Mammary epithelial cell (primary cell): ENCODE measurements at regions not wholly inside any gene's neighbourhood (a gene's known extent, or its start where the extent isn't known, plus 50 kb on each side); places are given as distances from the start of the nearest gene placed in this dataset.

ENCODE experiments used
- EZH2 ChIP-seq: IDR thresholded peaks from 2 replicates; pipeline ENCODE4 v1.6.1; 2012; ENCODE audit warnings: low read length, inconsistent platforms, borderline replicate concordance
- TF ChIP-seq, protein P1 (sequence below), 2 donors: IDR thresholded peaks in 1 of 2; conservative IDR thresholded peaks in 1 of 2; 2 replicates each; pipeline ENCODE4 v1.5.1; 2011 to 2012; ENCODE audit warnings: inconsistent platforms in 2 of 2, low read length in 2 of 2, mild to moderate bottlenecking in 2 of 2, control low read depth in 1 of 2, low read depth in 1 of 2; ENCODE audit not compliant: insufficient read depth in 1 of 2; ENCODE audit errors: extremely low read depth in 1 of 2

DNA sequence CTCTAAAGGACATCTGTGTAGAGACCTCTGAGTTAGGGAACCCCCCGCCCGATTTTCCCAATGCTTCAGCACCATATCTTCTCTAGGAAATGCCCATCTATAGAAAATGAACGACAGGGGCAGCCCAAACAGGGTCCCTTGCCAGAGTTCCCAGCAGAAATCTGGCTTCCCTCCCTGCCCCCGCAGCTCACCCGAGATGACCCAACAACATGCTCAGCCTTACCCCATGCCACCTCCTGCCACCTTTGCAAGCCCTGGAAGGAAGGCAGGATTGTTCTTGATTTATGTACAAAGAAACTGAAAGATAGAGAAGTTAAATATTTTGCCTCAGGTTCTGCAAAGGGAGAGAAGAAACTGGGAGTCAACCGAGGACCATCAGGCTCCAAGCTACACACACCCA lies 105.6 kb upstream of the UQCRFS1 start:
- TF ChIP-seq, protein P1, sequence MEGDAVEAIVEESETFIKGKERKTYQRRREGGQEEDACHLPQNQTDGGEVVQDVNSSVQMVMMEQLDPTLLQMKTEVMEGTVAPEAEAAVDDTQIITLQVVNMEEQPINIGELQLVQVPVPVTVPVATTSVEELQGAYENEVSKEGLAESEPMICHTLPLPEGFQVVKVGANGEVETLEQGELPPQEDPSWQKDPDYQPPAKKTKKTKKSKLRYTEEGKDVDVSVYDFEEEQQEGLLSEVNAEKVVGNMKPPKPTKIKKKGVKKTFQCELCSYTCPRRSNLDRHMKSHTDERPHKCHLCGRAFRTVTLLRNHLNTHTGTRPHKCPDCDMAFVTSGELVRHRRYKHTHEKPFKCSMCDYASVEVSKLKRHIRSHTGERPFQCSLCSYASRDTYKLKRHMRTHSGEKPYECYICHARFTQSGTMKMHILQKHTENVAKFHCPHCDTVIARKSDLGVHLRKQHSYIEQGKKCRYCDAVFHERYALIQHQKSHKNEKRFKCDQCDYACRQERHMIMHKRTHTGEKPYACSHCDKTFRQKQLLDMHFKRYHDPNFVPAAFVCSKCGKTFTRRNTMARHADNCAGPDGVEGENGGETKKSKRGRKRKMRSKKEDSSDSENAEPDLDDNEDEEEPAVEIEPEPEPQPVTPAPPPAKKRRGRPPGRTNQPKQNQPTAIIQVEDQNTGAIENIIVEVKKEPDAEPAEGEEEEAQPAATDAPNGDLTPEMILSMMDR (conservative IDR thresholded peaks at IDR 0.05 in 1 of 2, IDR thresholded peaks at IDR 0.05 in 1 of 2; ENCODE audit: extremely low read depth in 1 of 2, insufficient read depth in 1 of 2, low read depth in 1 of 2, low read length in 2 of 2): no peak
- TF ChIP-seq EZH2: no peak
